Superior temporal gyrus (tissue), 1 donor: ENCODE measurements at regions not wholly inside any gene's neighbourhood (a gene's known extent, or its start where the extent isn't known, plus 50 kb on each side); places are given as distances from the start of the nearest gene placed in this dataset.
"Not testable (repeated sequence)": the region's sequence is repeated elsewhere in the genome, so short reads cannot be mapped to it uniquely, and the experiment has no call there.

Source experiments
- DNase-seq: peaks from one replicate; pipeline ENCODE4 v3.0.0-alpha.2; 2016; ENCODE audit errors: extremely low spot score

DNA sequence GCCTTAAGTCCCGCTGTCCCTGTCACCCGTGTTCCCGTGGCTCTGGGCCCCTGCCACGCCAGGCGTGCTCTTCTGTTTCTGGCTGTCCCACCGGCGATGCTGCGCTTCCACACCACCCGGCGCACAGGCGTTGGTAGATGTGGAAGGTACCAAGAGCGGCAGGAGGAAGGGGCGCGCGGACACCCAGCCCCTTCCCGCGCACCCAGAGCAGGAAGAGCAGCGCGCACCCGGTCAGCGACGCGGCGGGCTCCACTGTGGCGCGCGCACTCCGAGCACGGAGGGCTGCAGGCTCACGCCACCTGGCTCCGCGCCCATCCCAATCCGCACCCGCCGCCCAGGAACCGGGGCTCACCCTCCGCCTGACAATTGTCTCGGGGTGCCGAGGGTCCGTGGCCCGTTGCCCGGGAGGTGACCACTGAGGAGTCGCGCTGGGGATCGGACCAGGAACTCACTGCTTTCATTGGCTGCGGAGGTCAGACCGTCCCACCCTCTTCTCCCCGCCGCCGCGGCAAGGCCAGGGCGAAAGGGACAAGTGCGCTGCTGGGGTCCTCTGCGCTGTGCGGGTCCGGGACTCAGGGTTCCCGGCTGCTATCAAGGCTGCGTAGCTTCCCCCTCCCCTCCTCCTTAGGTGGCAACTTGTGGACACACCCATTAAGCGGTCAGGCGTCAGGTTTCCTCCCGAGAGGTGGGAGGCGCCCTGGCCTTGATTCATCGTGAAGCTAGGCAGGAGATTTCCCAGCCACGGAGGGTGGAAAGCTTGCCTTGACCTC, 121.6 kb upstream of the ZNF92 start:
- peak; percentile 42 for DNase-seq

DNA sequence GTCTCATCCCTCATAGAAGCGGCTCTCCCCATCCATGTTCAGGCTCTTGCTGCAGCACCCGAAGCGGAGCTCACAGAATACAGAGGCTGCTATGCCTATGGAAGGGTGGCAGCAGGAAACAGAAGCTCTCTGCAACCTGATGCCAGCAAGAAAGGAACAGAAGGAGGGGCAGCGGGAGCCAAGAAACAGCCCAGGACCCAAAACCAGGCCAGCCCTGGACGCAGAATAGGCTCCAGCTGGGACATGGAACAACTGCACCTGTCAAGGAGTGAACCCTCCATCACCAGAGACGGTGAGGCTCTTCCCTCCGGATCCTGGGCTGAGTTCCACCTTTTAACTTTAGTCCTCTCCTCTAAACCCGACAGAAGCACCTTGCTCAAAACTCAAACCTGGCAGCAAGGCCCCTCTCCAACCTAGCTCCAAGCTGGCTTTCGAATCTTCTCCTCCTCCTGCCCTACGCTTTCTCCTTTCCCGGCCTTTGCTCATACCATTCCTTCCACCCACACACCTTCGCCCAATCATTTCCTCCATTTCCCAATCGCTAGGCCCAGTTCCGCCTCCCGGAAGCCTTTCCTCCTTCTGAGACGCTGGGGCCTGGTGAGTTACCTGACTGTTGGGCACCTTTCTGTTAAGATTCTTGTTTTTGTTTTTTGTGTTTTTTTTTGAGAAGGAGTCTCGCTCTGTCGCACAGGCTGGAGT, 122.8 kb upstream of the ZNF92 start:
- no peak for DNase-seq

DNA sequence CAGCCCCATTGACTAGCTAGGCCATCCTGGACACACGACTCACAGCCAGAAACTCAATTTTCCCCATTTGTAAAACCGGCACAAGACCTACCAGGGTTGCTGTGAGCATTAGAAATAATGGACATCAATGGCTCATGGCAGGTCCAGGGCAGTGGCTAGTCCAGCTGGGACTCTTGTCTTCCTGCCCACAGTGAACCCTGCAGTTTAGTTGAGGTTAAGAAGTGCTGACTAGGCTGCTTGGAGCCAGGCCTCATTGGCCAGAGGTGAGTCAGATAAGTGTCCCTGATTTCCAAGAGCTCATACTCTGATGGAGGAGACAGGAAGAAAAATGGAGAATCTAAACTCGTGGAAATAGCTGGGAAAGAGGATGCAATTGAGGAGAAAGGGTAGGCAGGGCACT, 123.4 kb upstream of the ZNF92 start:
- DNase-seq: no peak

DNA sequence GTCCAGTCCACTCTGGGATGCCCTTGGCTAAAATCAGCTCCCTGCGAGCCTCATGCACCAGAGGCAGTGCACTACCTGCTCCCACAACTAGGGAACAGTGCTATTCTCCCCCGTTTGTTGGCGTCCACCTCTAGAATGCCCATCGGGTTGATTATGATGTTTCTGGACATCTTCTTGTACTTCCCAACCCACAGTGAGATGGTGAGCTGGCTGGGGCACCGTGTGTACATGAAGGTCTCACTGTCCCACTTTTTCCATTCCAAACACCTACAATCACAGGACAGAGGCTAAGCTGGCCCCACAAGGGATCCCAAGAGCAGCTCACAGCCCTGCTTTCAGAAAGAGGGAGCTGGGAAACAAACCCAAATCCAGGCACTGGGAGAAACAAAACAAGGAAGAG, 126.2 kb upstream of the ZNF92 start:
- DNase-seq: no peak

DNA sequence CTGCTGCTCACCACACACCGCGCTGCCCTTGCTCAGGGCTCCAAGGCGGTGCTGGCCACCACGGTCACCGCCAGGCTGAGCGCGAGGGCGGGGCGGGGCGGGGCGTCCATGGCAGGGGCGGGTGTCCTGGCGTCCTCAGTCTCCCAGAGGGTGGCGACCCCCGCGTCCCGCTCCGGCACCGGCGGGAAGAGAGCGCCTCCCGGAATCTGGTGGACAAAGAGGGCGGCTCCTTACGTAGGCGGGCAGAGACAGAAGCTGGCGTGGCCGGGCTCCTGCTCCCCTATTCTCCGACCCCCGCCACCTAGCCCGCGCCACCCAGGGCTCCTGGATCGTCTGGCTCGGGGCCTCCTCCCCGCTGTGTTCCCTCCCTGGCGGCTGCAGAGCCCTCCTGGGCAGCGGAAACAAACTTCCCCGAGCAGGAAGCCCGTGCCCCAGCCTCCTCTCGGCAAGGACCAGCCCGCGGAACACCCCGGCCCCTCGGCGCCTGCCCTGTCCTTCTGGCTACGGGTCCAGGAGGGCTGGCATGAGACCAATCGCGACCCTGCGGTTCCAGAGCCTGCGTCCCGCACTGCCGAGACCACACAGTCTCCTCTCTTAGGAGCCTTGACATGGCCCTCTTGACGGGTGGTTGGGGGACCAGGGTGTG, 133.8 kb upstream of the ZNF92 start:
- no peak for DNase-seq

DNA sequence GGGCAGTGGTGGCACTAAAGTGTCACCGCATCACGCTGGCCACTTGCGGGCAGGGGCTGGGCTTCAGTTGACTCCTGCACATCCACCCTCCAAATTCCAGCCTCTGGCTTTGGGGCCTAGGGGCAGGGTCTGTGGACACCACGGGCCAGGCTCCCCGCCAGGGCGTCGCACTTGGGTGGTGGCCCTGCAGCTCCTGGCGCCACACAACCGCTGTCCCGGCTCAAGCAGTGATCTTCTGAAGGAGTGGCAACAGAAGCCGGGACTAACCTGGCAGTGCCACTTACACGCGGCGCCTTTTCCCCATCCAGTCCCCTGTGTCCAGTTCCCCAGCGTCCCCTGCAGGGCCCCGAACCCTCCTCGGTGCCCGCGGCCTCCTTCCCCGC, 134.3 kb upstream of the ZNF92 start:
- DNase-seq: no peak

DNA sequence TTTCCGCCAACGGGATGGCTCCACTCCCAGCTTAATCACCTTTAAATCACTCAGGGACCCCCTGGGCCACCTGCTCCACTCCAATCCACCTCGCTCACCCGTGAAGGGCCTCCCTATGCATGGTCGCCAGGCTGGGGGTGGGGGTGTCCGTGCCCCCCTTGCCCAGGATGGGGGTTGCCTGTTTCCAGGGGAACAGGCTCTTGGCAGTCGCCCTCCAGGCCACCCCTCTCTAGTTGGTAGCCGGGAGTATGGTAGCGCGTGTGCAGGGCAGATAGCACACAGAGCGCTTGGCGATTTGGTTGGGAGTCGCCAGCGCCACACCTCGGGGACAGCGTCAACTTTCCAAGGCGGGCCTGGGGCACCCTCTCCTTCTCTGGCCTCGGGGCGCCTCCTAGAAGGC, 134.9 kb upstream of the ZNF92 start:
- DNase-seq: no peak

DNA sequence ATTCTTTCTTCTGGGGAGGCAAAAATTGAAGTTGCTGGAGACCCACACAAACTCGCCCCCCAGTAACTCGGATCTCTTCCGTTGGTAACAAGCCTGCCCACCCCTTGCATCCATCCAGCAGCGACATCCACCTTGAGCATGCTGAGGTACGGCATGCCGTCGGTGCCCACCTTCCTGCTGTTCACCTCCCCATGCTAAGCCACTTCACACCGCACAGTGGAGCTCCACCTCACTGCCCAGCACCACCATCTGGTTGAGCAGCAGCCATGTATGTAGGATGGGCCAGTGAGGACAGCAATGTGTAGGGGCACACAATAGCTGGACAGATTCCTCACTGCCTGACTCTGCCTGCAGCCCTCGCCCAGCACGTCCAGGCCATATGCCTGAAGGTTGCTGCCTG, 138.1 kb upstream of the ZNF92 start:
- DNase-seq: no peak

DNA sequence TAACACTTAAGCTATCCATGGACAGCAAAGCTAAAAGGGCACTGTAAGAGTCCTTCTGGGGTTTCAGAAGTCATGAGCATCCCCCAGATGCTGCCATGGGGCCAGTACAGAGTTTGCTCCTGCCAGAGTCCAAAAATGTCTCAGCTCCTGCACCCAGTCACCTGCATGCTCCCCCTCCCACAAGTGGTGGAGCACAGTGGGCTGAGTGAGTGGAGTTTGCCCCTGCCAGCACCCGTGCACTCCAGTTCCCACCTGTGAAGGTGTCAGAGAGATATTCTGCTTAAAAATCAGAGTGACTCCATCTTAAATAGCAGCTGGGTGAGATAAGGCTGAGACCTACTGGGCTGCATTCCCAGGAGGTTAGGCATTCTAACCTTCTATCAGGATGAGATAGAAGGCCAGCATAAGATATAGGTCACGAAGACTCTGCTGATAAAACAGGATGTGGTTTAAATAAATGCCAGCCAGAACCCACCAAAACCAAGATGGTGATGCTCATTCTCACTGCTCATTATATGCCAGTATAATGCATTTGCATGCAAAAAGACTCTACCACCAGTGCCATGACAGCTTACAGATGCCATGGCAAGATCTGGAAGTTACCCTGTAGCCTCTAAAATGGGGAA, 140.1 kb upstream of the ZNF92 start:
- DNase-seq: no peak

DNA sequence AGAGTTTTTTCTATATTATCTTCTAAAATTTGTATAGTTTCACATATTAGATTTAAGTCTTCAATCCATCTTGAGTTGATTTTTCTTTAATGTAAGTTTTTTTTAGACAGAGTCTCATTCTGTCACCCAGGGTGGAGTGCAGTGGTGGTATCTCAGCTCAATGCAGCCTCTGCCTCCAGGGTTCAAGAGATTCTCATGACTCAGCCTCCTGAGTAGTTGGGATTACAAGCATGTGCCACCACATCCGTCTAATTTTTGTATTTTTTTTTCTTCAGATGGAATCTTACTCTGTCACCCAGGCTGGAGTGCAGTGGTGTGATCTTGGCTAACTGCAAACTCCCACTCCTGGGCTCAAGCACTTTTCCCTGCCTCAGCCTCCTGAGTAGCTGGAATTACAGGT, 143.4 kb upstream of the ZNF92 start:
- DNase-seq: no peak

DNA sequence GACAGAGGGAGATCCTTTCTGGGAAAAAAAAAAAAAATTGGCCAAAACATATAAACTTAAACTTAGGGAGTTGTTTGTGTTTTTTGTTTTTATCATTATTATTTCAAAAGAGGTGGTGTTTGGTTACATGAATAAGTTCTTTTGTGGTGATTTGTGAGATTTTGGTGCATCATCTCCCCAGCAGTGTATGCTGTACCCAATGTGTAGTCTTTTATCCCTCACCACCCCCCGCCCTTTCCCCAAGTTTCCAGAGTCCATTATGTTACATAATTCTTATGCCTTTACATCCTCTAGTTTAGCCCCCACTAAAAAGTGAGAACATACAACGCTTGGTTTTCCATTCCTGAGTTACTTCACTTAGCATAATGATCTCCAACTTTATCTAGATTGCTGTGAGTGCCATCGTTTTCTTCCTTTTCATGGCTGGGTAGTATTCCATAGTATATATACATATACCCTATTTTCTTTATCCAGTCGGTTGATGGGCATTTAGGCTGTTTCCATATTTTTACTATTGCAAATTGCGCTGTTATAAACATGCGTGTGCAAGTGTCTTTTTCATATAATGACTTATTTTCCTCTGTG, 148.1 kb upstream of the ZNF92 start:
- DNase-seq: no peak

DNA sequence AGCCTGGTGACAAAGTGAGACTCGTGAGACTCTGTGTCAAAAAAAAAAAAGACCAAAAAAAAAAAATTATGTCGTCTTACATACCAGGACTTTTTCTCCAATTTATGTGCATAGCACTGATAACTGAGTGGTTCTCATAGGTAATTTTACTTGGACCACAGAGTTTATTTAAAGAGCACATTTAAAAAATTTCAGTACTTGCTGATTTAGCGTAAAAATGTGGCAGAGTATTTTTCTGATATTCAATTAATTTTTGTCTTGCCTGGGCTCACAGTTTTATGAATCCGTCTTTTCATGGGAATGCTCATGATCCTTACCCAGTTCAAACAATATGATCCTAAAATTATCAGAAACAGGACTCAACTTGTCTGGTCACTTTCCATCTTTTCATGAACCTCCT, 151.0 kb upstream of the ZNF92 start:
- no peak for DNase-seq

DNA sequence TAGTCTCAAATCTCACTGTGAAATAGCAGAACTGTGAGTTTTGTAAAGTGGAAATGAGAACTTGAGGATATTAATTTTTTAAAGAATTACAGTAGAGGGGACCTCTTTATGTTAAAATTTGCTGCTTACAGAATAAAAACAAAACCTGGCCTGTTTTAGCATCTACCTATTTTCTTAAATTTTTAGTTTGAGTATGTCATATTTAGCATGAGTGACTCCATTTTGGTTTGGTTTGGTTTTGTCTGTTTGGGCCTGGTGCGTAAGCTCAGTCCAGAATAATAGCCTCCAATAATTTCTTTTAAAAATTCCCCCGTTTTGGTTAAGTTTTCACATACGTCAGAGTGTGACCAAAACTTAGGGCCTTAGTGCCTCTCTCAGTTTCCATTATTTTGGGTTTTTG, 152.0 kb upstream of the ZNF92 start:
- no peak for DNase-seq

DNA sequence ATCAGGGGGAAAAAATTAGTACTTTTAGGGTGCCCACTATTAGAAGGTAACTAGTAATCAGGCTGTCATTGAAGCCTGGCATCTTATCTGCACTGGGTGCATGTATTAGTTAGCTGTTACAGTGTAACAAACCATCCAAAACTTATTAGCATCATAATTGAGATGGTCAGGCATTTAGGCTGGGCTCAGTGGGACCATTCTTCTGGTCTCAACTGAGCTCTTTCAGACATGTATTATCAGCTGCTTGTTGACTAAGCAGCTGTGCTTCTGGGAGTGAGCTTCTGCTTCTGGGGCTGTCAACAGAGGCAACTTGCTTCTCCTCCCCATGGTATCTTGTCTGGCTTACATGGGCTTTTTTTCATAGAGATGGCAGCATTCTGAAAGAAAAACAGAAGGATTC, 154.0 kb upstream of the ZNF92 start:
- DNase-seq: no peak

DNA sequence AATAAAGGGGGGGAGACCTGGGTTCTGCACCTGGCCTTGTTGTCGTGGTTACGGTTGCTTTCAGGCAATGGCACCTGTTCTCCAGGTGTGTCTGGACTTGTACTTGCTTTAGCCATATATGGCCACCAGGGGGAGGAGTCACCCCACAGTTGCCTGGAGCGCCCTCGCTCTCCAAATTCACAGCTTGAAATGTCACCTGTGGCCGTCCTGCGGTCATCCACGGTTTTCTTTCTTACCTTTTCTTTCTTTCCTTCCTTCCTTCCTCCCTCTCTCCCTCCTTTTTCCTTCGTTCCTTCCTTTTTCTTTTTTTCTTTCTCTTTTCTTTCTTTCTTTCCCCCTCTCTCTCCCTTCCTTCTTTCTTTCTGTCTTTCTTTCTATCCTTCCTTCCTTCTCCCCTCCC, 157.2 kb upstream of the ZNF92 start:
- DNase-seq: no peak

DNA sequence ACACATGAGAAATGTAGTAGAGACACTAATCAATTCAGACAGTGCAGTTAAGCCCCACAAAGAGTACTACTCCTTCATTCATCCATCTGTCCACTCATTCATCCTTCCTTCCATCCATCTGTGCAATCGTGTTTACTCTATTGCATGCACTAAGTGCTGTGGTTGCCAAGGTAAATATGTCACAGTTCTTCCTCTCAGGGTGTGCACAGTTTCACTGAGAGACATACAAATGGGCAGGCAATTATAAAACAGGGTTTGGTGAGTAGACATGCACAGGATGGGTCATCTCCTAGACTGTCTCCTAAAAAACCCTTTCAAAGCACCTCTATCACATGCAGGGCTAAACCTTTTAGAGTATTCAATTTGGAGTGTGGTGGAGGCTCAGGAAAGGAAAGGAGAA, 160.4 kb upstream of the ZNF92 start:
- not testable (repeated sequence) for DNase-seq

DNA sequence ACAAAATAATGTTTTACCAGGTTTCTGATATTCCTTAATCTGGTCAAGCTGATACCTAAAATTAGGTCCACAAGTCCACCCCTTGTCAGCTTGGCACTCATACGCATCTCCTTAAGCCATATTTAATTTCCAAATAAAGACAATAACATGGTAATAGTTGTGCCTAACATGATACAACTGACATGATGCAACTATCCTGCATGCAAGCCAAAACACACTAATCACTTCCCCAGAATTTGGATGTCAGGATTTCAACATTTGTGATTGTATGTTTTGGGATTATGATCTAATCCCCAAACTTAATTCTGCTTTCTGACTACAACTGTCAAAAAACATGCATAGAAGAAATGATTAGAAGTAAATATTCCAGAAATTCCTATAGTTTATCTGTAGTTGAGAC, 174.4 kb upstream of the ZNF92 start:
- not testable (repeated sequence) for DNase-seq

DNA sequence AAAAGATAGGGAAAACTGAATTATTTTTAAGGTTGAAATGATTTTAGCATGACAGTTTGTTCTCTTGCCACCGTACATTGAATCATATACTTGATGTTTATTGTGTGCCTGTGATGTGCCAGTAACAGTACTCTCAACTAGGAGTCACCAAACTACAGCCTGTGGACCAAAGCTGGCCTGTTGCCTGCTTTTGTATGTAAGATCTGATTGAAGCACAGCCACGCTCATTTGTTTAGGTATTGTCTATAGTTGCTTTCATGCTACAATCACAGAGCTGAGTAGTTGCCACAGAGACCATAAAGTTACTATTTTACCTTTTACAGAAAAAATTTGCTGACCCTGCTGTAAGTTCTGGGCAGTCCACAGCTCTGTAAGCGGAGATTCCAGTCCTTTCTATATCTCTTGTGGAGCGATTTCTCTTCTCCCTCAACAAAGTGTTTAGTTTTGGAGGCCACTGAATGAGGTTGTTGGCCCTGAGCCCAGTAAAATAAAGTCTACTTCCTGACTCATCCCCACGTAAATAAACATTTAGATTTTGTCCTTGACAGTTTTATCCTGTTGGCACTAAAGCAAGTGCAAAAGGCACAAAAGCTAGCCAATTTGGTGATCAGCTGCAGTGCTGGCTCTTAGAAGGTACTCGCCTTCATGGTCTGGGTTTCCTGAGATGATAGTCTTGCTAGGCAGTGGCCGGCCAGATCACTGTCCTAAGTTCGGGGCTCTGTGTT, 180.2 kb upstream of the ZNF92 start:
- not testable (repeated sequence) for DNase-seq

DNA sequence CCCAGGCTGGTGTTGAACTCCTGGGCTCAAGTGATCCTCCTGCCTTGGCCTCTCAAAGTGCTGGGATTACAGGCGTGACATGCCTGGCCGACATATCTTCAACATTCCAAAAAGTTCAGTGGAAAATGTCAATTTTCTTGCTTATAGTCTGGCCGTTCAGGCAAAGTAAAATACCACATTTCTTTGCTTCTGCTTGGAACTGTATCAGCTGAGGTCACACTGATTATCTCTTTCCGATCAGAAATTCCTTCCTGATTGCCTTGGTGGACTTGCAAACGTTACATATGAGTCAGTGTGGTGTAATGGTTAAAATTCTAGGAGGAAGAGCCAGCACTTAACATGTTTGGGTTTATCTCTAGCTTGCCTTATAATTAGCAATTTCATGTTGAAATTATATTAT, 170.6 kb upstream of the ERV3-1 start:
- DNase-seq: not testable (repeated sequence)

DNA sequence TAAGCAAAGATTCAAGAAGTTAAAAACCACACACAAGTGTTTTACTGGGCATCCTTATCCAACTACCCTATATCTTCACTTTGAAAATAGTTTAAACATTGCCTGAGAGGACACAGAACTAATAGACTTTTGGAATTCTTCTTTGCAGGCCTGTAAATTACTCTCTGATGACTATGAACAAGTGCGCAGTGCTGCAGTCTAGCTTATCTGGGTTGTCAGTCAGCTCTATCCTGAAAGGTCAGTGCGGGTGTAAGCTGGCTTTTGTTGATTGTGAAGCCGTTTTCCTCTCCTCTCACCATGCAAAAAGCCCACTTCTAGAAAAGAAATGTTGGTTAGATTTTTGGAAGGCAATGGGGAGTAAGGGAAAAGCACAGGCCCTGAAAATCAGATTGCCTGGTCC, 143.6 kb upstream of the ERV3-1 start:
- DNase-seq: not testable (repeated sequence)

DNA sequence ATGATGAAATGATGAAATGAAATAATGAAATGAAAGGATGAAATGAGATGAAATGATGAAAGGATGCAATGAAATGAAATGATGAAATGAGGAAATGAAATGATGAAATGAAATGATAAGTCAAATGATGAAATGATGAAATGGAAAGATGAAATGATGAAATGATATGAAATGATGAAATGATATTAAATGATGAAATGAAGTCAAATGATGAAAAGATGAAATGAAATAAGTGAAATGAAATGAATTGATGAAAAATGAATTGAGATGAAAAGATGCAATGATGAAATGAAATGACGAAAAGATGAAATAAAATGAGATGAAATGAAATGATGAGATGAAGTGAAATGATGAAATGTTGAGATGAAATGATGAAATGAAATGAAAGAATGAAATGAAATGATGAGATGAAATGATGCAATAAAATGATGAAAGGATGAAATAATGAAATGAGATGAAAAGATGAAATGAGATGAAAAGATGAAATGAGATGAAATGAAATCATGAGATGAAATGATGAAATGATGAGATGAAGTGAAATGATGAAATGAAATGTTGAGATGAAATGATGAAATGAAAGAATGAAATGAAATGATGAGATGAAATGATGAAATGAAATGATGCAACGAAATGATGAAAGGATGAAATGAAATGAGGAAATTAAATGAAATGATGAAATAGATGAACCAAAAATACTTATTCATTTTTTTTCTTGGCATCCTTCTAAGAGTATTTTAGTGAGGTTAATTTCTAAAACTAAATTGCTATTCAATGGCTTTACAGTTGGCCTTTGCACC, 139.8 kb upstream of the ERV3-1 start:
- not testable (repeated sequence) for DNase-seq
